OCI-LY1 (cell line): ENCODE measurements at regions not wholly inside any gene's neighbourhood (a gene's known extent, or its start where the extent isn't known, plus 50 kb on each side); places are given as distances from the start of the nearest gene placed in this dataset.

Experiments
- EZH2 ChIP-seq: fragments of 200-600 bp; sonication (generic), shearing (Covaris generic); IDR thresholded peaks from 2 replicates; pipeline ENCODE4 v1.8.0; 2017; ENCODE audit warnings: borderline replicate concordance, mixed run types, mild to moderate bottlenecking, antibody characterized with exemption, low read length, moderate library complexity, mixed read lengths
- TF ChIP-seq, protein P1 (sequence below): fragments of 200-600 bp; sonication (generic), shearing (Covaris generic); IDR thresholded peaks from 2 replicates; pipeline ENCODE4 v1.5.1; 2017; ENCODE audit warnings: mild to moderate bottlenecking, antibody characterized with exemption, low read length, moderate library complexity, mixed read lengths

DNA sequence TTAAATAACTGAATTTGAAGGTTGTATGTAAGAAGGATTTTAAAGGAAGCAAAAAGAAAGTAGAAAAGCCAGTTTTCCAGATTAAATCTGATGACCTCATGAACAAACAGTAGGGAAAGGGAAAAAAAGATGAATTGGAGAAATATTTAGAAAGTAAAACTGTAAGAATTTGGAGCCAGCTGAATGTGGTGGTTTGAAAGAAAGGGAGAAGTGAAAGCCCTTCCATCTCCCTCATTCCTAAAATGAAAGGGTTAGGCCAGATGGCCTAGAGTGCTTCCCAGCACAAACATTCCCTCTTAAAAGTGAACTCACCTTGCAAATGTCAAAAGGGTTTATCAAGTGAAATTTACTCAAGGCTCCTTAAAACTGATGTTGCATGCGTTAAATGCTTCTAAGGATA lies 139.3 kb upstream of the COL21A1 start:
- TF ChIP-seq, protein P1, sequence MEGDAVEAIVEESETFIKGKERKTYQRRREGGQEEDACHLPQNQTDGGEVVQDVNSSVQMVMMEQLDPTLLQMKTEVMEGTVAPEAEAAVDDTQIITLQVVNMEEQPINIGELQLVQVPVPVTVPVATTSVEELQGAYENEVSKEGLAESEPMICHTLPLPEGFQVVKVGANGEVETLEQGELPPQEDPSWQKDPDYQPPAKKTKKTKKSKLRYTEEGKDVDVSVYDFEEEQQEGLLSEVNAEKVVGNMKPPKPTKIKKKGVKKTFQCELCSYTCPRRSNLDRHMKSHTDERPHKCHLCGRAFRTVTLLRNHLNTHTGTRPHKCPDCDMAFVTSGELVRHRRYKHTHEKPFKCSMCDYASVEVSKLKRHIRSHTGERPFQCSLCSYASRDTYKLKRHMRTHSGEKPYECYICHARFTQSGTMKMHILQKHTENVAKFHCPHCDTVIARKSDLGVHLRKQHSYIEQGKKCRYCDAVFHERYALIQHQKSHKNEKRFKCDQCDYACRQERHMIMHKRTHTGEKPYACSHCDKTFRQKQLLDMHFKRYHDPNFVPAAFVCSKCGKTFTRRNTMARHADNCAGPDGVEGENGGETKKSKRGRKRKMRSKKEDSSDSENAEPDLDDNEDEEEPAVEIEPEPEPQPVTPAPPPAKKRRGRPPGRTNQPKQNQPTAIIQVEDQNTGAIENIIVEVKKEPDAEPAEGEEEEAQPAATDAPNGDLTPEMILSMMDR, result no peak
- no peak for TF ChIP-seq EZH2
